Fibroblast of gingiva (primary cell): ENCODE measurements at regions not wholly inside any gene's neighbourhood (a gene's known extent, or its start where the extent isn't known, plus 50 kb on each side); places are given as distances from the start of the nearest gene placed in this dataset.

Experiments used
- DNase-seq: peaks from one replicate; pipeline ENCODE4 v3.0.0-alpha.2; 2011; ENCODE audit warnings: low read depth

DNA sequence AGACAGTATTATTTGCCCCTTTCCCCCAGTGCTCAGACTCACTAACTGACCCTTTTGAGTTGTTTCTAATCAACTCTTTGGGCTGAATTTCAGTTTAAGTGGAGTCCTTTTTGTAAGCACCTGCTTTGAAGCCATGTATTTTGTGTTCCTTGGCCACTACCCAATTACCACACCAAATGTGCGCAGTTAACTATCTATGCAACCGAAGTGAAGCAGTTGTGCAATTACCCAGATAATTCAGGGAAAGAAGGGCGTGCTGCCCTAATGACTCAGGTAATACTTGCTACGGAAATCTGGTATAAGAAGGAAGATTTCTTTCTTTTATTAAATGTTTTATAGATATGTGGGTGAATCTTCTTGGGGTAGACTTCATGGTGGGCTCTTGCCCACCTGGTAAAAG lies 371.9 kb upstream of the TBL1XR1 start:
- DNase-seq = no peak

DNA sequence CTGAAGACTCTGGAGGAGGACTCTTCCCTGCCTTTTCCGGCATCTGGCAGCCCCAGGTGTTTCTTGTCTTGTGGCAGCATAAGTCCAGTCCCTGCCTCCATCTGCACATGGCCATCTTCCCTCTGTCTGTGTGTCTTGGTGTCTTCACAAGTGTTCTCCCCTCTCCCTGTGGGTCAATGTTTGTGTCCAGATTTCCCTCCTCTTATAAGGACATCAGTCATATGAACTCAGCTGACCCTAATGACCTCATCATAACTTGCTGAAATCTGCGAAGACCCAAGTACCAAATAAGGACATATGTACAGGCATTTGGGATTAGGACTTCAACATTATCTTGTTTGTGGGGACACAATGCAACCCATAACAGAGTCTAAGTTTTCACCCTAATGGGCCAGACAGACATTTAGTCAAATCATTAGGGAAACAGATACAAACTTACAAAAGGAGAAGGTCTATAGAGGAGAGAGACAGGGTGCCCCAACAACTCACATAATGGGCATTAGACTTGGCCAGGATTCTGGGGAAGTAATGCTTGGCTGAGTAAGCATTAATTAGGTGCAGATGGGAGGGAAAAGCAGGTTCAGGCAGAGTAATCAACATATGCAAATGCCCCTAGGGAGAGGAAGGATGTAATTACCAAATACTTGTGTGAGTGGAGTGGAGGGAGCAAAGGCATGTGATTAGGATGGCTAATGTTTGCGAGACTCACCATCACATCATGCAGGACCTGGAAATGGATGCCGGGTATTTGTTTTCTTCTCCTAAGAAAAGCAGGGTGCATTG lies 372.8 kb upstream of the TBL1XR1 start:
- peak; percentile 79 for DNase-seq

DNA sequence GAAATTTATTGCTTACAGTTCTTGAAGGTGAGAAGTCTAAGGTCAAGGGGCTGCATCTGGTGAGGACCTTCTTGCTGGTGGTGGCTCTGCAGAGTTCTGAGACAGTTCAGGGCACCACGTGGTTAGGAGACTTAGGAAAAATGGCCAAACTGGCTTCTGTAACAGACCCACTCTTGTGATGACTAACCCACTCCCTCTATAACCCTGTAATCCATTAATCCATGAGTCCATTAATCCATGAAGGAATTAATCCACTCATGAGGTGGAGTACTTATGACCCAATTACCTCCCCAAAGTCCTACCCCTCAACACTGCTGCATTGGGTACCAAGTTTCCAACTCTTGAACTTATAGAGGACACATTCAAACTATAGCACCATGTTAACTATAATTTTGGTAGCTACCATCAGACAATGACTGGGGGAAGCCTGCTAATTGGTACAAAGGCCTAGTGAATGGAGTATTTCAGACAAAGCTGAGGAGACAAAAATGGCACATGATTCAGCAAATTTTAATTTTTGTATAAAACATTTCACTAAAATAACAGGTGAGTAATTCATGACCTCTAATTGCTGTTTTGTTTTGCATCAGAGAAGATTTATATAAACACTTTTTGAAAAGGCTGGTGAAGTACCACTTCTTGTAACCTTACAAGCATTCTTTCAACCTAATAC lies 374.1 kb upstream of the TBL1XR1 start:
- no peak for DNase-seq

DNA sequence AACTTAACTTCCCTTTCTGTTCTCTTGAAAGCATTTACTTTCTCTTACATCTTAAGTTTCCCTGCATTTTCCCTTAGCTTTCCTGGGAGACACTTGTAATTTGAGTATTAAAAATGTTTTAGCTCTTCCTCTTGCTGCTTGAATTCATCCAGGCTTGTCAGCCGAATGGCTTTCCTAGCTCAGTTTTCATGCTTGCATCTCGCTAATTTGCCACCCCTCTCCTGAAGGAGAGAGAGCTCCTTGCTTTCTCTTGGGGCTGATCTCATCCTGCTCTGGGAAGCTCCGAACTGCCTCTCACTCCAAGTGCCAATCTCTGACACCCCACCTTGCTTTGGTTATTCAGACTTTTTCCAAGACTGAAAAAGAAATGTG lies 374.6 kb upstream of the TBL1XR1 start:
- no peak for DNase-seq

DNA sequence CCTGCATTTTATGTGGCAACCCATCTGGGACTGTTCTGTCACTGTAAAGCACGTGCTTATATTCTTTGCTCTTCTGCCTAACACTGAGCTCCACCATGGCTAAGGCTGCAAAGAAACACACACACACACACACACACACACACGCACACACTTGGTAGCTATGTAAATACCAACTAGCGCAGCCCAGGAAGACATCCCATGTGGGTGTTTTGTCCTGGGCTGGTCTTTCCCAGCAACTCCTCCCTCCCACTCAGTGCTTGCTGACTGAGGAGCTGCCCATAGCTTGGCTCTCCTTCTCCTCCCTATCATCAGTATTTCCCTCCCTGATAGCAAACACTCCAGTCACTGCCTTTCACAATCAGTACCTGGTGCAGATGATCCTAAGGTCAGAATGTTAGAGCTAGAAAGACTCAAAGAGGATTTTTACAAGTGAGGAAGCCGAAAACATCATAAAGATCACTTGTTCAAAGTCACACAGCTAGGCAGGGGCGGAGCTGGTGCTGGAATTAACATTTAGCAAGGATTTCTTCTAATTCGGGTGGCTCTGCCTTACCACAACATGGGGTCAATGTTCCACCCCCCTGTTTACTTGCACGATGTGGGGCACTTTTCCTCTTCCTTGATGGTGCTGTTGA lies 377.1 kb upstream of the TBL1XR1 start:
- DNase-seq = peak; percentile 77

DNA sequence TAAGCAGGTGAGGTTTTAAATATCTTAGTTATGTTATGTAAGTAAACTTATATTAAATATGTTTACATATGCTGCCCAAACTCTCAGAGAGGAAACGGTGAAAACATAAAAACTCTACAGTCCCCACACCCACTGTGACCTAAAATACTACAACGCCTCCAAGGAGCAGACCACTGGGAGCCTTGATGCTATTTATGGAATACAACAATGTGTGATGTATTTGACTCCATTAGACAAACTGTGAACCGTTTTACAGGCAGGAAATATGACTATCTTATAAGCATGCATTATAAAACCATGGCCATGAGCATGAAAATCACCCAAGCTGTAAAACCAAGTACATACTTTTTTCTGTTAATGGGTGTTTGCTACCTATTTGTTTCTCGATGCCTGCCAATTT lies 379.5 kb upstream of the TBL1XR1 start:
- DNase-seq = no peak

DNA sequence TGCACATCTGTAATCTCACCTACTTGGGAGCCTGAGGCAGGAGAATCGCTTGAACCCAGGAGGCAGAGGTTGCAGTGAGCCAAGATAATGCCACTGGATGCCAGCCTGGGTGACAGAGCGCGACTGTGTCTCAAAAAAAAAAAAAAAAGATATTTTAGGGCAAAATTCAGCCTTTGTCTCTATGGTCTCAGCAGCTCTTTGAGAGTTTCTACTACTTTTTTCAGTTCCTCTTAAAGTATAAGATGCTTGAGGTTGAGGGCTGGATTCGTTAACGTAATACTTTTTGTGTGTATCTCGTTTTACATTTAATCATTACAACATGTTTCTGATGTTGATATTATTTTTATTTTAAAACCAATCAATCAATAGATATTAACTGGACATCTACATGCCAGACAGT lies 381.2 kb upstream of the TBL1XR1 start:
- DNase-seq = no peak

DNA sequence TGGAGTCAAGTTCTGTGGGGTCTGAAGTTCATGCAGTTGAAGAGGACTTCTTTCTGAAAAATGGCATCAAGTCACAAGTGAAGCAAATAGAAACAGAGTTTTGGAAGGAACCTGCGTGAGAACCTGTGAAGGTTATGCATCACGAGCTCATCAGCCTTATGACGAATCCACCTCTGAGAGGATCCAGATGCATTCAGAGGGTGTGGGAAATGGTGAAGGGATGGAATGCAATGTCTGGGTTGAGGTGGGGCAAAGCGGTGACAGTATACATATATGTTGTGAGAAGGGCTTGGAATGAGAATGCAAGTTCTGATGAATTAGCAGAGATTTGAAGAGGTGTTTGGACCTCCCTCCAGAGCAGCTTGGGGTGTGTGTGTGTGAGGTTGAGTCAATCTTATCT lies 382.1 kb upstream of the TBL1XR1 start:
- no peak for DNase-seq

DNA sequence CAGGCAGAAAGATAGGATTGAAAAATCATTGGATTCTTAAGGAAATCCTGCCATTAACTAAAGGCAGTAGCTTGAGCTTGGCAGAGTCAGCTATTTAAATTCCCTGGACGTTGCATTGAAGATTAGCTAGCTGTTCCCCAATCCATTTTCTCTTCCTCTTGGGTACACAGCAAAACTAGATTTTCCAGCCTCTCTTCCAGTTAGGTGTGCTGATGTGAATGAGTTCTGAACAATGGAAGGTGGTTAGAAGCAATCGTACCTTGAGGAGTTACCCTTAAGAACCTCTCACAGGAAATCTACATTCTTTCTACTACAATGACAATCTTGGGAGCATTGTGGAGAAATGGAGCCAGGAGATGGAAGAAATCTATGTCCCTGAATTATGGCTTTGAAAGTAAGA lies 383.2 kb upstream of the TBL1XR1 start:
- DNase-seq = no peak

DNA sequence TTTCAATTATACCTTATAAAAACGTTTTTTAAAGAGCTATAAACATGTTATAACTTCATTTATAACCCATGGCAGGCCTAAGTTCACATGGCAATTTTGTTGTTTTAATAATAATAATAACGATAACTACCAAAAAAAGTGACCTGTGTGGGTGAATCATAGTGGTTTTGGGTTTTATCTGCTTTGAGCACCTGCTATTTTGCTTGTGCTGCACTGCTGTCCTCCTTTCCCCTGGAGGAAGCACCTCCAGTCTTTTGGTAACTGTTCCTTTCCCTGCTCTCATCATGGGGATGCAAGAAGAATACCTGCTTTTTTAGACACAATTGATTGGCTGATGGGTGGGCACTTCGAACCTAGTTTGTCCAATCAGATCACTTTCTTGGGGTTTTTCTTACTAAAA lies 388.0 kb upstream of the TBL1XR1 start:
- DNase-seq = no peak

DNA sequence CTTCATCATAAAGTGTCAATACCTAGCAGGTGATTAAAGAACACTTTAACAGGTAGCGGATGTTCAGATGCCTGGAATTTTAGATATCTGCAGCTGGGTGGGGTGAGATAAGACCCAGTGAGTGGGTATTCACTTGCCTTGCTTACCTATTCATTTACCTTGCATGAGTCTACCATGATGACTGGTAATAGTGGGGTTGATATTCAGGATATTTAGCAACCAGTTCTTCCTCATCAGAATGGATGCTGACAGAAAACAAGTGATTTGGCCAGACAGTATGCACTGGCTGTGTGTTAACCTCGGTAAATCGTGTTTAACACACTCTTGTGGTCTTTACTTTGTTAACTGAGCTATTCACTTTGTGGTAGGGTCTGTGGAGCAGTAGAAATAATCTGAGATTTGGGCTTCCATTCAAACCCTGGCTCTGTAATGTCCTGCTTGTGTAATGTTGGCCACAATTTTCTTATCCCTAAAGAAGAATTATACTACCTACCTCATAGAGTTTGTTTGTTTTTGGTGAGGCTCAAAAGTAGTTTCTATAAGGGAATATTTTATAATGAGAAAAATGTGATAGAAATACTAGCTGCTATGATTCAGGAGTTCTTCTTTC lies 391.9 kb upstream of the TBL1XR1 start:
- DNase-seq = no peak

DNA sequence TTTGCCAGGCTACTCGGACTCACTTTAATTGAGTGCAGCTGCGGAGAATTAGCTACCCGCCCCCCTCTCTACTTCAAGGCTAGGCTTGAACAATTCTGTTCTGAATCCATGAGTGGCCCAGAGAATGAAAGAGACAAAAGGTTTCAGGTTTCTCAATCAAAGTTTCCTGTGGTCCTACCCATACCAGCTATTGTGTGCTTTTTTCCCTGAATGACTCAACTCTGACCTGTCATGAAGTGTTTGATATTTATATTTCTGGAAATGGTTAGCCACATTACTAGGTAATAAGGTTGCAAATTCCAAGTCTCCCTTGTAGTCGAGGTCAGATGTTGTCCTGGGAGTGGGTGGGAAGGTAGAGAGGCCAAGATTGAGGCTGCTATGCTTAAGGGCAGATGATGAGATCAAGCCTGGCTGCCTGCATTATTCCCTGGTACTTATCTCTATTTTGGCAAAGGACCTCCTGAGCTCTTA lies 392.7 kb upstream of the TBL1XR1 start:
- DNase-seq = peak; percentile 97

DNA sequence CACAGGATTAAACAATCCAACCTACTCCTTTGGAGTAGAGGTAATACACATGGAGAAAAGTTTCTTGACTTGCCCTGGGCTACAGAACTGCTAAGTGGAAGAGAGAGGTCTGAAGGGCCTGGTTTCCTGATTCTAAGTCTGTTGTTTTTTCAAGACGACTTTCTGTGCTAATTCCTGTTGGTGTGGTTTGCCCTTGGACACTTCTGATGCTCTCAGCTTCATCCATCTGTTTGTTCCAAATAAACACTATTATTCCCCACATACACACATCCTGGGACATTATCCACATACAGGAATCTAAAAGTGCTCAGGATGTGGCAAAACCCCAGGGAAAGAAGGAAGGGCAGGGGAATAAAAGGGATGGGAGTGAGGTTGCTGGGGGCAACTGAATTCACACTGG lies 393.5 kb upstream of the TBL1XR1 start:
- peak; percentile 50 for DNase-seq

DNA sequence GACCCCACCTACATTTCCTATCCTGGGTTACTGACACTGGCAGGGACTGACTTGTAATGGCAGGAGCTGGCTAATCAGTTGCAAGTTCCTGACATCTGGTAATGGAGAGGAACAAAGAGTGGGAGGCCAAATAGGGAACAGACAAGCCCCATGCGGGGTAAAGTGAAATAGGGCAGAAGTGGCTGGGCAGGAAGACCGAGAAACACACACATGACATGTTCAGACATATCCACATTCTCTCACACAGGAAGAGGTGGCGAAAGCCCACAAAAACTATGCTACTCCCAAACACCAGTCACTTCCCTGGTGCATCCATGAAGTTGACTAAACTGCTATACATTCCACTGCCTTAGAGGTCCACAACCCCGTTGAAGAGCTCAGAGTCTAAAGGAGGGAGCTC lies 394.1 kb upstream of the TBL1XR1 start:
- DNase-seq = peak; percentile 65

DNA sequence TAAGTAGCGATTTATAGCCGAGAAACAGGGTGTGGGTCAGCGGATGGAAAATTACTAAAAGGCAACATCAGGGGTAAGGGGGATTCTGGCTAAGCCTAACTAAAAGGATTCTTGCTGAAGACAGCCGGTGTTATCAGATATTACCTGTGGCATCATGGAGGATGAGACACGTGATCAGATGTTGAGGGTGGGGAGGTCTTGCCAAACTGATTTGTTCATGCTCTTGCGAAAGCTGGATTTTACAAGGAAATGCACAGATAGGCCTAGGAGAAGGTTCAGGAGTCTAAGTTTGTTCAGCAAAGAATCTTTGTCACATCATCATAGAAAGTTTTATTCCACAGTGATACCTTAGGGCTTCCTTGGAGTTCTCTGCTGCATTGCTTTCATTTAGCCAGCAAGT lies 396.8 kb upstream of the TBL1XR1 start:
- no peak for DNase-seq

DNA sequence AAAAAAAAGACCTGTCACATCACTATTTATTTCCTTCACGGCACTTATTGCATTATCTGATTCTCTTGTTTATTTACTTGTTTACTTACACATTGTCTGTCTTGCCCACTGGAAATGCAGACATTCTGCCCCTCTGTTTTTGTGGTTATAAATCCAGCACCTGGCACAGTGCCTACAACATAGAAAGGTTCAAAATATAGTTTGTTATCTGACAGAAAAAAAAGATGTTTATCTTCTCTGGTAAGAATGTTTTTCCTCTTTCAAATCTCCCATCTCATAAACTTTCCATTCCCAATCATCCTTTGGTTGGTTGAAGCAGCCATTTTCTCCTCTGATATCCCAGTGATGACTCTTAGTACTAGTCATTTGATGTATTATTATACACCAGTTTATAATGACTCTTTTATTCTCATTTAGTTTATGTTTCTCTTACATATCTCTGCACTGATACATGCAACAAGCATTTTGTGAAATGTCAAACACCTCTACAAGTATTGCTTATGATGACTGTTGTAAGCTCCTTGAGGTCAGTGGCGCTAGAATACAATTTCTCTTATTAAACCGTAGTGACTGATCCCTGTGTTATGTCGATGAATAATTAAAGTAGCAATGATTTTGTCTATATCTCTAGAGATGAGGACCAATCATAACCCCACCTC lies 398.4 kb upstream of the TBL1XR1 start:
- DNase-seq = no peak

DNA sequence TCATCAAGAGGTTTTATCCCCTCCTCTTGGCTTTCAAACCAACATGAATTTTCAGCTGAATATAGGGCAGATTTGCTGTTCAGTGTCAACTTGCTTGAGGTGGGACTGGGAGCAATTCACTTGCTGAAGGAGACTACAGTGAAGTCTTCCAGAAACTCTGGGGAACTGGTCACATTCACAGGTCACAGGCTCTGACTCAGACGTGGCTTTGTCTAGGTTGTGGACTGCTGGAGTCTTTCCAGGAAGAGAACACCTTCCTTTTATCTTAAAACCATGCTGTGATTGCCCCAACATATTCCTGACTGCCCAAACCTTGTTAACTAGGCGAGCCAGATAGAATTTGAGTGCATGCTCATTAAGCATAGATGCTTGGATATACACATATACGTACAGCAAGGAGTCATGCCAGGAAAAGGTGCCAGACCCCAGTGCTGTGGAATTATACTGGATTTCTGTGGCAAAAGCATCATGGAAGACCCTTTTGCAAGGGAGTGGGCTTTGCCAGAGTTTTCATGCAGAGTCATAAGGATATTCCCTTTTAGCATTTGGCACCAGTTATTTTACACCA lies 399.1 kb upstream of the TBL1XR1 start:
- DNase-seq = no peak

DNA sequence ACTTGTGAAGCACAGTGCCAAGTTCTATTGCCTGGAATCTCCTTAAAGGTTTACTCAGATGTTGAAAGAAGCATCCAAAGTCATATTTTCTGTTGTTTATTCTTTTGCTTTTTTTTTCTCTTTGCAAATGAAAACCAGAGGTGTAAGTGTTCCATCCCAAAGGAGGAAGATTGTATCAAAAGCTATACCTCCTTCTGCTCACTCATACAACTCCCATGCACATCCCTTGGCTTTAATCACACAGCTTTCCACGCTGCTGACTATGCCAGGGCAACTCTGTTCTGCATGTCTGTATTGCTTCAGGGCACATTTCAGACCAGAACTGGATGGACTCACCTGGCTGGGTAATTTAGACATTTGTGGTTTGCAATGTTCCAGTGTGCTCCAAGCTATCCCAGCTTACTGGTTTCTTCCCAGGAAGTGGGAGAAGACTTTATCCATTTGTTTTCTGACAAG lies 399.6 kb upstream of the TBL1XR1 start:
- DNase-seq = peak; percentile 83

DNA sequence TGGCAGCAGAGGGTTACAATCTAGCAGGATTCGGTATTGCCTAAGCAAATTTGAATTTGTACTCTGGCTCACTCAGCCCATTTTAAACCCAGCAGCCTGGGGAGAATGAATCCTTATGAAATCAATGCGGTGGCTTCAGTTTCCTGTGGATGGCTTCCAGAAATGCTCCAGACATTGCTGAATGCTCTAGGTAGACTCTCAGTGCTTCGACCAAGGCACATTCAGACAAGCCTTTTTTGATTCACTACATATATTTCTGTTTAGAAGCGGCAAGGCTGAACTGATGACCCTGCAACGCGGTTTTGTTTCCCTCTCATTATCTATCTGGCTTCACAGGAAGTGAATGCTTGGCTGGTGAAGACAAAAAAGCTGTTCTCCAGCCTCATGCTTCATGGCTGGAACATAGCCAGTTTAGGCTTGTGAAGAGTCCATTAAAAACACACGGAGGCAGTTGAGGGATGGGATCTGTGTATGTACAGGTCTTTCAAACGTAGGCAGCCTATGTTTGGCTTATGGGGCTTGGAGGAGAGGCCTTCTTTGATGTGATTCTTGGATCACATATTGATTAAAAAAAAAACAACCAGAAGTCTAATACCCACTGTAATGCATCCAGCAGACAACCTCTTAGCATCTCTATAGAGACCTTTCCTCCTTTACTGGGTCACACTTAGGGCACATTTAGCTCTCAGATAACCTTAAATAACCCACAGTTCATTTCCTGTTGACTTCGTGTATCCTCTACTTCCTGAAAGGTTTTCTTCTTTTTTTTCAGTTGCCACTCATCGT lies 400.2 kb upstream of the TBL1XR1 start:
- DNase-seq = peak; percentile 93

DNA sequence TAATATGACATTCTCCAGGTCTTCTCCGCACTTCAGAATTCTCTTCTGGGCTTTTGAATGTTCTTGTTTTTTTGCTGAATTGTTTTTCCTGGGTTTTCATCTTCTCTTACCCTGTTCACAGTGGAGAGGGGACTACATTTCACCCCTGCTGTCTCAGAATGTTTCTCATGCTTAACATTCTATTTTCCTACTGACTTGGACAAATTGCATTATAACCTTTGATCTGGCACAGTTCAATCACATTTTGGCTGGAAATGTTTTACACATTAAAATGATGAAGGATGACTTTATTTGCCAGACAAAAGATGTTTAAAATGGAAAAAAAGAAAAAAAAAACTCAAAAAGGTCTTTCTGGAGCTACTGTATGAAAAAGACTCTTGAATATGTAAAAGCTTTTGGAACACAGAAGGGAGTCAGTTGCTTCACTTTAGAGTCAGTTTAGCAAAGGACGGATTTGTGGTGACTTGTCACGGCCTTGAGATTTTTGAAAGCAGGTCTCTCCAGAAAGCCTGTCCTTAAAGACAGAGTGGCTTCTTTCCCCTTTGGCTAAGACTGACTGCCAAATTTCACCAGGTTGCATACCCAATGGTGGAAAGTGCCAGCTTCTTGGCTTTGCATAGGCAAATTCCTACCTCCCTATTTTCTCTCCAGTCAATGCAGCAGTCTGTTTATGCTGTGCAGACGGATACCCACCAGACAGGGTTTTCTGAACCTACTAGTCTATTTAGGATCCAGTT lies 401.0 kb upstream of the TBL1XR1 start:
- no peak for DNase-seq
